ENCODE measurements at regions not wholly inside any gene's neighbourhood (a gene's known extent, or its start where the extent isn't known, plus 50 kb on each side); places are given as distances from the start of the nearest gene placed in this dataset.
"Not testable (repeated sequence)": the region's sequence is repeated elsewhere in the genome, so short reads cannot be mapped to it uniquely, and the experiment has no call there.

GRCh38 chr15:35206060-35206675 lies 121.1 kb upstream of the NANOGP8 start:
- peak; percentile 8 for DNase-seq

DNA sequence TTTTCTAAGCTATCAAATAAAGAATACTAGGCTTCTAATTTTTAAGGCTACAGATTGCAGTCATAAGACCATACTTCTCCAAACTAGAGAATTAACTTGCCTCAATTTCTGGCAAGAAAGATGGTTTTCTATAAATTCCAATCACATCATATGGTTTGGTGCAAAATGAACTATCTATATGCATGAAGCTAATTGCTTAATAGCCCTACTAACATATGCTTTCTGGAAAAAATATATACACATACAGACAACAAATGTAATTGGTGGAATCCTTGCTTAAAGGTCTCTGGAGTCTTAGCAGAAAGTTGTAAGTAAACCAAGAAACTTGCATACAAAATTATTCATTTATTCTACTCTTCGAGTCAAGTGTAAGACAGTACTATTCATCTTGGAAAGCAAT lies 113.1 kb upstream of the NANOGP8 start:
- no peak for DNase-seq

GRCh38 chr15:35197754-35198153 lies 112.7 kb upstream of the NANOGP8 start:
- DNase-seq, result no peak

GRCh38 chr15:35197306-35197705 lies 112.2 kb upstream of the NANOGP8 start:
- DNase-seq, result peak; percentile 17

DNA sequence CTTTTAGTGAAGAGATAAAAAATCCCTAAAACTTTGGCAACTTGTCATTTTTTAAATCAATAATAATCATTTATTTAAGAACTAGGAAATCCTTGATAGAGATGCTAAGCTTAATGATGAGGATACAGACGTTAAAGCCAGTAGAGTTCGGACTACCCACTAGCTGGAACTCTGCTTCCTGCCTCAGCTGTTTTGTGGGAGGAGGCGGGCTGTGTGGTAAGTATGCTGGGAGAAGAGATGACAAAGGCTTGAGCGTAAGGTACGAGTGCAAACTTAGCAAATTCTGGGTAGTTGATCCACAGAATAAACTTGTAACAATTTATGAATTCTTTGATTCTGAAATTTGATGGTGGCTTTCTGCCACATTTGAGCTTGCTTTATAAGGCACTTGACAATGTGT lies 111.2 kb upstream of the NANOGP8 start:
- no peak for DNase-seq

- no peak for DNase-seq
Measured at GRCh38 chr15:35195649-35196048, 110.6 kb upstream of the NANOGP8 start.

- DNase-seq, result no peak
Measured at GRCh38 chr15:35195031-35195430, 109.9 kb upstream of the NANOGP8 start.

- DNase-seq, result no peak
Measured at GRCh38 chr15:35194296-35194695, 109.2 kb upstream of the NANOGP8 start.

DNA sequence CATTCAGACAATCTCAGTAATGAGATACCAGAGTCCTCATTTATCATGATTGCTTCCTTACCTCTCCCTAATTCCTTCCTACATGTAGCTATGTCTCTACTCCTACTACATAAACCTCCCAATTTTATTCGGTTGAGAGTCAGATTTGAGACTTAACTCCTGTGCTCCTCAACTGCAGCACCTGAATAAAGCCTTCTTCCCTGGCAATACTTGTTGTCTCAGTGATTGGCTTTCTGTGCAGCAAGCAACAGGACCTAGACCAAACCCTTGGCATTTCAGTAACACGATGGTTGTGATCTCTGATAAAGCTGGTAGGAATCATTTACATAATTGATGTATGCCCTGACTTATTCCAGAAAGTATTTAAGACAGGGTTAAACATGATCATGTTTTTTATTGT lies 106.7 kb upstream of the NANOGP8 start:
- DNase-seq, result no peak

DNA sequence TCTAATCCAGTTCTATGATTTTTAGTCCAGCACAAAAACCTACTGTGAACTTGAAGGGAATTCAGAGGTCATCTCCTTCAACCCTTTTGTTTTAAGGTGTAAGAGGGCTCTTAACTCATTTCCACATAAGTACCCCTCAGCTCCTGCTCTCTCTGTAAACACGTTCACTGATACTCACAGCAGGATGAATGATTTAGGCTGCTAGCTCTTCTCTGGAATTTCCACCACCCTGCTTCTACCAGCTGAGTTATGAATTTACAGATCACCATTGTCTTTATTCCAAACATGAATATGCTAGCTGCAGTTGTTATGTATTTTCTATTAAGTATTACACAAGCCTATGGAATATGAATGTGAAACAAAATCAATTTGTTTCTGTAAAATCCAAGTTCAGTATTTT lies 101.3 kb upstream of the NANOGP8 start:
- DNase-seq, result no peak

- no peak for DNase-seq
Measured at GRCh38 chr15:35184646-35185045, 99.6 kb upstream of the NANOGP8 start.

DNA sequence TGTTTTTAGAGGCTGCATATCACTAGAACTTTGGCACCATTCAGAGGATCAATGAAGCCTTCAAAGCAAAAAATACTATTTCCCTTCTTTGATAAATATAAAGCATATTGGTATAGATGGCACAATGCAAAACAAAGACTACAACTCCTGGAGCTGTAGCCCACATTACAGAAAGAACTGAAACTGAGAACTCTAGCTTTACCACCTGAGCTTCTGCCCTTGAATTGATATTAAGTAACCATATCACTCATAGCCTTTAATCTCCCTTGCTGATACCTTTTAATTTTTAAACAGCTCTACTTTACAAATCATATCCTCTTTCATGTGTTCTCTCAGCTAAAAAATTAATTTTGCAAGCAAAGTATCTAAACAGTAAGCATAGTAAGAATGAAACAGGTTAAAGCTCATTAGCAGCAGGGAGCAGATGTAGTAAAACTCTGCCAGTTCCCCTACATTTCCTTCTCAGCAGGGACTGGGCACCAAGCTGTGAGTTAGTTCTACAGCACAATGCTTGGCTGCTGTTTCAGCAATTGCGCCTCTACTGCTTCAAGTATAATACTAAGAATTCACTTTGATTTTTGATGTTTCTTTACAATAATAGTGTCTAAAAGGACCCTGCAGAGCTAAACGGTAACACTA lies 97.9 kb upstream of the NANOGP8 start:
- DNase-seq, result no peak

DNA sequence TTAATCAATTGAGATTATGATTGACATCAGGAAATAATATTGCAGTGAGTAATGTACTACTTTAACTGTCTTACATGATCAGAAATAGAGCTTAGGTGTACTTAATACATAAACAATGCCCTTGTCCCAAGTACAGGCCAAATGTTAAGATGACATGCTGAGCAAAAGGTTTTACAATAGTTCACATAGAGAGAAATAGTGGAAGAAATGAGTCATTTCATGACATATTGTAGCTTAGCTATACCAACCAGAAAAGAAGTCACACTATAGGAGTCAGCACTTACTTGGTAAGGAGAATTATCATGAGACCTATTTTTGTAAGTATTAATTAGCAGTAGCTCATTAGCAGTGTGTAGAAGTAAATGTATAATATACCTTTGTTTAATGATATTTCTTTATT lies 96.4 kb upstream of the NANOGP8 start:
- peak; percentile 44 for DNase-seq

GRCh38 chr15:35179739-35180138 lies 94.6 kb upstream of the NANOGP8 start:
- DNase-seq, result no peak

DNA sequence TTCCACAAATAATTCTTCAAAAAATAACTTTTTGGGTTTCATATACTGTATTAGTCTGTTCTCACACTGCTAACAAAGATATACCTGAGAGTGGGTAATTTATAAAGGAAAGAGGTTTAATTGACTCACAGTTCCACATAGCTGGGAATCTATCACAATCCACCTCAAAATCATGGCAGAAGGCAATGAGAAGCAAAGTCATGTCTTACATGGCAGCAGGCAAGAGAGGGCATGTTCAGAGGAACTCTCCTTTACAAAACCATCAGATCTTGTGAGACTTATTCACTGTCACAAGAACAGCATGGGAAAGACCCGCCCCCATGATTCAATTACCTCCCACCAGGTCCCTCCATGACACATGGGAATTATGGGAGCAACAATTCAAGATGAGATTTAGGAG lies 93.1 kb upstream of the NANOGP8 start:
- DNase-seq, result not testable (repeated sequence)

GRCh38 chr15:35174948-35175347 lies 89.9 kb upstream of the NANOGP8 start:
- DNase-seq, result no peak

GRCh38 chr15:35173444-35174118 lies 88.5 kb upstream of the NANOGP8 start:
- DNase-seq, result peak; percentile 60

DNA sequence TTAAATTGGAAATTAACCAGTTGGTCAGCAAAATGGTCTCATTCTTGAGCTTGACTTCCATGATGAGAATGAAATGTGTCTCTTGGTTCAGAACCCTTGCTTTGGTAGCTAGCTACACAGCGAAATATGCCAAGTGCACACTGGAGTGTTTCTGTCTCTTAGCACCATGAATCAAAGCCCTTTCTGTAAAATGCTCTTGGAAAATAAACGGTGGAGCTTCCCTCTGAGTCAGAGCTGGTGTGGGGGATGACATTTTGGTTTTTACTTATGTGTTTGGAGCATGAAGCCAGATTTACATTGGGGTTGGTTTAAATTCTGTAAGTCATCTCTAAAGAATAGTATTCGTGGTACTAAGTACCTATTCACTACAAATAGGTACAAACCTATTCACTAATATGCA lies 85.1 kb upstream of the NANOGP8 start:
- peak; percentile 52 for DNase-seq

GRCh38 chr15:35168464-35168863 lies 83.4 kb upstream of the NANOGP8 start:
- peak; percentile 77 for DNase-seq

GRCh38 chr15:35167675-35168074 lies 82.6 kb upstream of the NANOGP8 start:
- no peak for DNase-seq

DNA sequence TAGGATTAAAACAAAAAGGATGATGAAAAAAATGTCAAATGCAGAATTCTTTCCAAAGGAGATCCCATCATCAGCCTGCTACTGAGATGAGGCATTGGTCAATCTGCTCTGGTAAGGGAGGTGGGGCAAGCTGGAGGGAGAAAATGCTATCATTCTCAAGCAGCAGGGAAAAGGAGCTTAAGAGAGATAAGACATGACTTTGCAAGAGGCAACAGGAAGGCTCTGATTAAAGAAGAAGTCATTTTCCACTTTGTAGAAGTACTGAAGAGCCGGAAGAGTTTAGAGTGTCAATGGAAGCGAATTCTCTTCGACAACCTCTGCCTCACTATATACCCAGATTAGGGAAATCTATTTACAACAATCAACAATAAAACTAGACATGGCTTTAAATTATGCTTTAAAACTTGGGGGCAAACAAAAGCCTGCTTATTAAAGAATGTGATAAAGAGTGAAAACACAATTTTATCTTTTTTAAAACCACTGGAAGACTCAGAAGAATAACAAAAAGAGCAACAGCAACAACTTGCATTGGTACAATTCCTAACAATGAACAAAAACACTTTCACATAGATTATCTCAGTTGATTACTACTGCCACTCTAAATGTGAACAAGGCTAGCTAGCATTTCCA lies 81.8 kb upstream of the NANOGP8 start:
- no peak for DNase-seq

GRCh38 chr15:35161694-35162093 lies 76.6 kb upstream of the NANOGP8 start:
- no peak for DNase-seq

DNA sequence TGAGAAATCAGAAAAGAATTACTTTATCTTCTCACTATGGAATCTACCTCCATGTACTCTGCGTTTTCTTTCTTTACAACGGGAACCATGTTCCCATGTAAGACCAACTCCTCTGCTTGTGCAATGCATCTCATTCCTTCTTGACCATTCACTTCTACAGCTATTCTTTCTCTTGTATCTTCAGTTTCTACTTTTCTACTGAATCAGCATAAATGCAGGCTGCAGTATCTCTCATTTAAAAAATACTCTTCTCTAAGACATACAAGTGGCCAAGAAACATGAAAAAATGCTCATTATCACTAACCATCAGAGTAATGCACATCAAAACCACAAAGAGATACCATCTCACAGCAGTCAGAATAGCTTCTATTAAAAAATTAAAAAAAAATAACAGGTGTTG lies 74.1 kb upstream of the NANOGP8 start:
- no peak for DNase-seq

DNA sequence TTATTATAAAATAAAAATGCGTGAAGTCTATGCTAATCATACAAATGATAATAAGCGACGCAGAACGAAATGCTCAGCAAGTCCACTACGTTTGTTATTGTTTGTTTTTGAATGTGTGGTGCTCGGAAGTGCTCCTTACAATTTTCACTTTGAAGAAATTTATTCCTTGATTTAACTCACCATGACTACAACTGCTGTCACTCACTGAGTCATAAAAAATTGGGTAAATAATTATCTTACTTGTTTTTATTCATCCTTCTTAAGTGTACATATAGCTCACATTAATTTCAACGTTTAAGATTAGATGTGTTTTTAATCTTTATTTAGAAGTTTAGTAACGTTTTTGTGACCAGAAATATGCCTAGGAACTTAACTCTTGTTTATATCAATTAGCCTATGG lies 66.7 kb upstream of the NANOGP8 start:
- no peak for DNase-seq
